NCI-H1930 (cell line): ENCODE measurements at regions not wholly inside any gene's neighbourhood (a gene's known extent, or its start where the extent isn't known, plus 50 kb on each side); places are given as distances from the start of the nearest gene placed in this dataset.

Experiments used
- DNase-seq, 2 experiments: peaks; one replicate each; lab custom pipeline; 2025; lab: John Stamatoyannopoulos, UW

GRCh38 chr20:11212902-11213301 is 539.1 kb upstream of the JAG1 start:
- DNase-seq: no peak

- no peak for DNase-seq
Observed at GRCh38 chr20:11214256-11214840, 540.5 kb upstream of the JAG1 start.

GRCh38 chr20:11216451-11217314 is 542.9 kb upstream of the JAG1 start:
- no peak for DNase-seq

- no peak for DNase-seq
Observed at GRCh38 chr20:11217326-11218172, 543.8 kb upstream of the JAG1 start.

- no peak for DNase-seq
Observed at GRCh38 chr20:11218173-11218680, 544.4 kb upstream of the JAG1 start.

GRCh38 chr20:11219192-11219591 is 545.4 kb upstream of the JAG1 start:
- DNase-seq: no peak

- DNase-seq: no peak
Observed at GRCh38 chr20:11221046-11221445, 547.2 kb upstream of the JAG1 start.

- no peak for DNase-seq
Observed at GRCh38 chr20:11222243-11222642, 548.4 kb upstream of the JAG1 start.

GRCh38 chr20:11227602-11228001 is 553.8 kb upstream of the JAG1 start:
- no peak for DNase-seq

- no peak for DNase-seq
Observed at GRCh38 chr20:11229772-11230171, 556.0 kb upstream of the JAG1 start.

- no peak for DNase-seq
Observed at GRCh38 chr20:11230999-11231398, 557.2 kb upstream of the JAG1 start.

- no peak for DNase-seq
Observed at GRCh38 chr20:11231742-11232648, 558.2 kb upstream of the JAG1 start.

GRCh38 chr20:11232896-11233295 is 559.1 kb upstream of the JAG1 start:
- no peak for DNase-seq

GRCh38 chr20:11234181-11234580 is 560.4 kb upstream of the JAG1 start:
- no peak for DNase-seq

GRCh38 chr20:11234608-11235007 is 560.8 kb upstream of the JAG1 start:
- no peak for DNase-seq

GRCh38 chr20:11235058-11235457 is 561.3 kb upstream of the JAG1 start:
- DNase-seq: no peak

- no peak for DNase-seq
Observed at GRCh38 chr20:11242320-11242719, 568.5 kb upstream of the JAG1 start.

- no peak for DNase-seq
Observed at GRCh38 chr20:11245431-11245830, 571.6 kb upstream of the JAG1 start.

GRCh38 chr20:11246251-11246775 is 572.5 kb upstream of the JAG1 start:
- DNase-seq: no peak

GRCh38 chr20:11247046-11248010 is 573.5 kb upstream of the JAG1 start:
- DNase-seq: no peak
